T-helper 1 cell (primary cell): ENCODE measurements at regions not wholly inside any gene's neighbourhood (a gene's known extent, or its start where the extent isn't known, plus 50 kb on each side); places are given as distances from the start of the nearest gene placed in this dataset.

ENCODE experiments used
- DNase-seq, 5 donors: peaks; one replicate each; pipeline ENCODE4 v3.0.0-alpha.2; 2012 to 2020

GRCh38 chr5:141800617-141801016, 77.6 kb downstream of the PCDH1 start:
- no peak for DNase-seq

GRCh38 chr5:141799507-141800167, 78.6 kb downstream of the PCDH1 start:
- no peak for DNase-seq

GRCh38 chr5:141797425-141797824, 80.8 kb downstream of the PCDH1 start:
- no peak for DNase-seq

- no peak for DNase-seq
Observed at GRCh38 chr5:141795421-141795820, 82.8 kb downstream of the PCDH1 start.

- no peak for DNase-seq
Observed at GRCh38 chr5:141793881-141794280, 84.3 kb downstream of the PCDH1 start.

- DNase-seq = no peak
Observed at GRCh38 chr5:141793403-141793802, 84.8 kb downstream of the PCDH1 start.

- no peak for DNase-seq
Observed at GRCh38 chr5:141790630-141791029, 87.6 kb downstream of the PCDH1 start.

- no peak for DNase-seq
Observed at GRCh38 chr5:141789330-141789729, 88.9 kb downstream of the PCDH1 start.

- DNase-seq = no peak
Observed at GRCh38 chr5:141788296-141788970, 89.8 kb downstream of the PCDH1 start.

- DNase-seq = no peak
Observed at GRCh38 chr5:141787376-141787775, 90.8 kb downstream of the PCDH1 start.

- DNase-seq = no peak
Observed at GRCh38 chr5:141786700-141787099, 91.5 kb downstream of the PCDH1 start.

- DNase-seq = no peak
Observed at GRCh38 chr5:141785711-141786110, 92.5 kb downstream of the PCDH1 start.

GRCh38 chr5:141785135-141785534, 93.1 kb downstream of the PCDH1 start:
- no peak for DNase-seq

GRCh38 chr5:141784529-141784928, 93.7 kb downstream of the PCDH1 start:
- DNase-seq = no peak

- DNase-seq = no peak
Observed at GRCh38 chr5:141783947-141784296, 94.3 kb downstream of the PCDH1 start.

- no peak for DNase-seq
Observed at GRCh38 chr5:141783005-141783946, 94.9 kb downstream of the PCDH1 start.

- DNase-seq = no peak
Observed at GRCh38 chr5:141781910-141782309, 96.3 kb downstream of the PCDH1 start.

- no peak for DNase-seq
Observed at GRCh38 chr5:141780952-141781781, 97.0 kb downstream of the PCDH1 start.

GRCh38 chr5:141780240-141780951, 97.8 kb downstream of the PCDH1 start:
- no peak for DNase-seq

GRCh38 chr5:141779503-141779973, 97.5 kb upstream of the ARAP3 start:
- DNase-seq = no peak

- no peak for DNase-seq
Observed at GRCh38 chr5:141778683-141779082, 96.7 kb upstream of the ARAP3 start.

GRCh38 chr5:141778206-141778605, 96.2 kb upstream of the ARAP3 start:
- DNase-seq = no peak
